IMR-90 (cell line): ENCODE measurements at regions not wholly inside any gene's neighbourhood (a gene's known extent, or its start where the extent isn't known, plus 50 kb on each side); places are given as distances from the start of the nearest gene placed in this dataset.

Experiments used
- BHLHE40 ChIP-seq: fragments of 150-350 bp; IDR thresholded peaks from 2 replicates; pipeline ENCODE4 v1.6.1; 2016; ENCODE audit warnings: mild to moderate bottlenecking, low read depth, low read length
- CEBPB ChIP-seq: IDR thresholded peaks from 2 replicates; pipeline ENCODE4 v1.6.1; 2012; ENCODE audit warnings: low read depth, low read length, improper control_type of control experiment
- CHD1 ChIP-seq: IDR thresholded peaks from 2 replicates; pipeline ENCODE4 v1.6.1; 2012; ENCODE audit warnings: low read depth, low read length, improper control_type of control experiment
- CTCF ChIP-seq: conservative IDR thresholded peaks from 2 replicates; pipeline ENCODE4 v1.5.1; 2012; ENCODE audit warnings: mild to moderate bottlenecking, low read depth, low read length, improper control_type of control experiment
- ELK1 ChIP-seq: fragments of 150-350 bp; IDR thresholded peaks from 2 replicates; pipeline ENCODE4 v1.6.1; 2016; ENCODE audit warnings: low read depth, mild to moderate bottlenecking, low read length, moderate library complexity, borderline replicate concordance
- FOS ChIP-seq: fragments of 150-350 bp; IDR thresholded peaks from 2 replicates; pipeline ENCODE4 v1.6.1; 2016; ENCODE audit warnings: low read depth, low read length
- MAZ ChIP-seq: IDR thresholded peaks from 2 replicates; pipeline ENCODE4 v1.6.1; 2012; ENCODE audit warnings: low read depth, mild to moderate bottlenecking, low read length, improper control_type of control experiment, moderate library complexity, borderline replicate concordance
- MXI1 ChIP-seq: IDR thresholded peaks from 2 replicates; pipeline ENCODE4 v1.6.1; 2012; ENCODE audit warnings: low read depth, mild to moderate bottlenecking, low read length, moderate library complexity, borderline replicate concordance
- POLR2A ChIP-seq: IDR thresholded peaks from 2 replicates; pipeline ENCODE4 v1.6.1; 2012; ENCODE audit warnings: mild to moderate bottlenecking, low read depth, low read length
- RAD21 ChIP-seq: IDR thresholded peaks from 2 replicates; pipeline ENCODE4 v1.6.1; 2012; ENCODE audit warnings: low read length, improper control_type of control experiment
- RCOR1 ChIP-seq: IDR thresholded peaks from 2 replicates; pipeline ENCODE4 v1.6.1; 2012; ENCODE audit warnings: mild to moderate bottlenecking, low read length, improper control_type of control experiment; ENCODE audit not compliant: insufficient replicate concordance
- USF2 ChIP-seq: fragments of 150-350 bp; IDR thresholded peaks from 2 replicates; pipeline ENCODE4 v1.6.1; 2017; ENCODE audit warnings: mild to moderate bottlenecking, antibody characterized with exemption, low read length, low read depth

- TF ChIP-seq CEBPB (no peak), CTCF (no peak), RCOR1 (no peak), BHLHE40 (no peak), RAD21 (no peak), FOS (no peak), POLR2A (no peak), USF2 (no peak), CHD1 (no peak), ELK1 (no peak), MXI1 (no peak), MAZ (no peak)
These were observed 104.7 kb upstream of the SORBS2 start for GRCh38 chr4:185916683-185917082.
